Sigmoid colon (tissue), 6 donors: ENCODE measurements at regions not wholly inside any gene's neighbourhood (a gene's known extent, or its start where the extent isn't known, plus 50 kb on each side); places are given as distances from the start of the nearest gene placed in this dataset.

ENCODE experiments used
- DNase-seq: peaks from one replicate; pipeline ENCODE4 v3.0.0-alpha.2; 2019
- H3K27ac ChIP-seq, 4 donors: fragments of 200-600 bp; sonication (generic); one replicate each; pipeline ENCODE4 v1.5.1; 2016 to 2019; ENCODE audit warnings: mild to moderate bottlenecking in 1 of 4
- H3K27me3 ChIP-seq, 3 donors: fragments of 200-600 bp; sonication (generic); one replicate each; pipeline ENCODE4 v1.5.1; 2019; ENCODE audit warnings: mild to moderate bottlenecking in 1 of 3
- H3K36me3 ChIP-seq, 4 donors: fragments of 200-600 bp; sonication (generic); one replicate each; pipeline ENCODE4 v1.5.1; 2016 to 2019
- H3K4me1 ChIP-seq, 4 donors: fragments of 200-600 bp; sonication (generic); one replicate each; pipeline ENCODE4 v1.5.1; 2017 to 2019
- H3K4me3 ChIP-seq, 4 donors: fragments of 200-600 bp; sonication (generic); one replicate each; pipeline ENCODE4 v1.5.1; 2017 to 2019; ENCODE audit warnings: mild to moderate bottlenecking in 2 of 4, moderate library complexity in 1 of 4
- H3K9me3 ChIP-seq, 4 donors: fragments of 200-600 bp in 3 of 4; sonication (generic) in 3 of 4; one replicate each; pipeline versions ENCODE4 v1.5.1 to v1.6.1; 2013 to 2019
- EP300 ChIP-seq, 4 donors: sonication (generic); formaldehyde crosslinking; IDR thresholded peaks; one replicate each; pipeline ENCODE4 v1.6.1; 2017; ENCODE audit warnings: antibody characterized with exemption in 4 of 4
- POLR2A ChIP-seq, 2 donors: fragments of 450-650 bp; IDR thresholded peaks; one replicate each; pipeline ENCODE4 v1.6.1; 2016; ENCODE audit warnings: antibody characterized with exemption in 2 of 2, mild to moderate bottlenecking in 2 of 2, moderate library complexity in 2 of 2
- POLR2AphosphoS5 ChIP-seq, 4 donors: sonication (generic); formaldehyde crosslinking; IDR thresholded peaks; one replicate each; pipeline ENCODE4 v1.6.1; 2017; ENCODE audit warnings: antibody characterized with exemption in 4 of 4
- WGBS, 2 donors: extraction: QIAGEN DNeasy Blood & Tissue Kit; methylation state at CpG; one replicate each; pipeline ENCODE4 v1.1.7; 2013; 5-methylcytosine and 5-hydroxymethylcytosine counted together
- intact Hi-C: fragments of 100-400 bp; cut with DNase I; formaldehyde crosslinking; loops from one replicate; pipeline ENCODE4 v1.15.1; 2023
- TF ChIP-seq, protein P1 (sequence below), 4 experiments: fragments of 450-650 bp in 3 of 4; fragments of 200-600 bp in 1 of 4; IDR thresholded peaks; one replicate each; pipeline ENCODE4 v1.5.1; 2016 to 2019; ENCODE audit warnings: antibody characterized with exemption in 4 of 4, mild to moderate bottlenecking in 3 of 4, moderate library complexity in 2 of 4
- donor health status: healthy with polysubstance abuse.
- donor health status: healthy.

DNA sequence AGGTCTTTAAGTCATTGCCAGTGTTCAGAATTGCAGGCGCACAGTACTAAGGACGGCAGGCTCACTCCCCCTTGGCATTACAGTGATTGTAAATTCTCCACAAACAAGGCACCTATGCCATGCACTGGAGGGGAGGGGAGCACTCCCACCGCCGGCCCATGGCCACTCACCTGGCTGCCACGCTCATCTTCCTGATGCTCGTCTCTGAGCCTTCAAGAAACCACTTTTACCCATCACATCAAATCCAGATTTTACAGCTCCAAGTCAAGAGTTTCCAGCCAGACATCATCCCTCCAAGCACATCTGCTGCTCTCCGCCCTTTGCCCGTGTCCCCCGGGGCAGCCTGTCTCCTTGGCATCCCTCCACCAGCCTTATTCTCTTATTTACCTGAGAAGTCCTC, 350.2 kb upstream of the SHH start:
- no peak for DNase-seq
- intact Hi-C loops: no loop called here
- TF ChIP-seq POLR2A (IDR thresholded peaks at IDR 0.05) (no peak), POLR2AphosphoS5 (IDR thresholded peaks at IDR 0.05) (no peak), EP300 (IDR thresholded peaks at IDR 0.05) (no peak)
- TF ChIP-seq, protein P1, sequence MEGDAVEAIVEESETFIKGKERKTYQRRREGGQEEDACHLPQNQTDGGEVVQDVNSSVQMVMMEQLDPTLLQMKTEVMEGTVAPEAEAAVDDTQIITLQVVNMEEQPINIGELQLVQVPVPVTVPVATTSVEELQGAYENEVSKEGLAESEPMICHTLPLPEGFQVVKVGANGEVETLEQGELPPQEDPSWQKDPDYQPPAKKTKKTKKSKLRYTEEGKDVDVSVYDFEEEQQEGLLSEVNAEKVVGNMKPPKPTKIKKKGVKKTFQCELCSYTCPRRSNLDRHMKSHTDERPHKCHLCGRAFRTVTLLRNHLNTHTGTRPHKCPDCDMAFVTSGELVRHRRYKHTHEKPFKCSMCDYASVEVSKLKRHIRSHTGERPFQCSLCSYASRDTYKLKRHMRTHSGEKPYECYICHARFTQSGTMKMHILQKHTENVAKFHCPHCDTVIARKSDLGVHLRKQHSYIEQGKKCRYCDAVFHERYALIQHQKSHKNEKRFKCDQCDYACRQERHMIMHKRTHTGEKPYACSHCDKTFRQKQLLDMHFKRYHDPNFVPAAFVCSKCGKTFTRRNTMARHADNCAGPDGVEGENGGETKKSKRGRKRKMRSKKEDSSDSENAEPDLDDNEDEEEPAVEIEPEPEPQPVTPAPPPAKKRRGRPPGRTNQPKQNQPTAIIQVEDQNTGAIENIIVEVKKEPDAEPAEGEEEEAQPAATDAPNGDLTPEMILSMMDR (IDR thresholded peaks at IDR 0.05): no peak
- Histone ChIP-seq H3K27ac (no peak overlapping the region), H3K9me3 (no peaks in the 10 kb centered on the region), H3K4me3 (no peak overlapping the region), H3K36me3 (no peaks in the 10 kb centered on the region), H3K27me3 (peaks cover 0 to 5% (median 0%) of the 10 kb centered on the region in 3 donors), H3K4me1 (no peaks in the 10 kb centered on the region)
- 23 to 69% methylated on average over 9 of the region's 9 CpGs for WGBS, 2 donors

DNA sequence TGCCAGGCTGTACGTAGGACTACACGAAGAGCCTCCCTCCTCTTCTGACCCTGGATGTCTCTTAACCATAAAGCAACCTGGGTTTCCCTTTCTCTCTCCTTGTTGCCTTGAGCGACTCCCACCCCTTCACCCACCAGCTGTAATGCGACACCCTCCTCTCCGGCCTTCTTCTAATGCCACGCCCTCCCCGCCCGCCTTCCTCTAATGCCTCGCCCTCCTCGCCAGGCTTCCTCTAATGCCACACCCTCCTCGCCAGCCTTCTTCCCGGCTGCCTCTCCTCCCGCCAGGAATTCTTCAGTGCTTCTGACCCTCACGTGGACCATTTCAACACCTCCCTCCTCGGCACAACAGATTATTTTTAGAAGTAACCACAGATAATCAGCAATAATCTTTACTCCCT, 348.5 kb upstream of the SHH start:
- WGBS, 2 donors: 10 to 31% methylated on average over 15 of the region's 15 CpGs
- TF ChIP-seq EP300 (IDR thresholded peaks at IDR 0.05): no peak
- no peak for TF ChIP-seq POLR2A (IDR thresholded peaks at IDR 0.05)
- TF ChIP-seq POLR2AphosphoS5 (IDR thresholded peaks at IDR 0.05): no peak
- TF ChIP-seq, protein P1 (IDR thresholded peaks at IDR 0.05): no peak

DNA sequence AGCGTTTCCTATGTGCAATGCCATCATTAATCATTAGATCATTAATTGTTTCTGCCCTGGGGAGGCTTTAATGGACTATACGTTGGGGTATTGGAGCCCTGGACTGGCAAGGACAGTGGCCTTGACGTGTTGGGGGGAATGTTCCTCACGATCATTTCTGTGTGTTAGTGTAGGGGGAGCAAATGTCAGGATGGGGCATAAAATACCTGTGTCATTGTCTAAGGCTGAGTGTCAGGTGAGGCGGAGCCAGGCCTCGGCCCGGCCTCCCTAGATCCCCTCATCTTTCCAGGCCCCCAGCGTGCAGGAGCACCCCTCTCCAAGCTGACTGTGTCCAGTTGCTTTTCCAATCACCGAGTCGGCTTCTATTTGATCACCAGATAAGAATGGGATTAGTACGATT, 346.4 kb upstream of the SHH start:
- Histone ChIP-seq H3K4me1 (no peaks in the 10 kb centered on the region), H3K4me3 (no peak overlapping the region), H3K36me3 (no peaks in the 10 kb centered on the region), H3K27me3 (peaks cover 0 to 5% (median 0%) of the 10 kb centered on the region in 3 donors), H3K9me3 (no peaks in the 10 kb centered on the region), H3K27ac (no peak overlapping the region)
- DNase-seq: no peak
- intact Hi-C loops: no loop called here
- 84 to 92% methylated on average over 11 of the region's 11 CpGs for WGBS, 2 donors
- TF ChIP-seq, protein P1 (IDR thresholded peaks at IDR 0.05): no peak
- no peak for TF ChIP-seq EP300 (IDR thresholded peaks at IDR 0.05)
- TF ChIP-seq POLR2A (IDR thresholded peaks at IDR 0.05): no peak
- no peak for TF ChIP-seq POLR2AphosphoS5 (IDR thresholded peaks at IDR 0.05)

More for the DNA sequence above, 348.5 kb upstream of the SHH start:
- no peaks in the 10 kb centered on the region for H3K36me3 ChIP-seq
- H3K4me3 ChIP-seq: no peak overlapping the region
- peaks cover 0 to 5% (median 0%) of the 10 kb centered on the region in 3 donors for H3K27me3 ChIP-seq
- no peak for DNase-seq
- intact Hi-C loops: no loop called here
- no peak overlapping the region for H3K27ac ChIP-seq
- no peaks in the 10 kb centered on the region for H3K4me1 ChIP-seq
- H3K9me3 ChIP-seq: no peaks in the 10 kb centered on the region

DNA sequence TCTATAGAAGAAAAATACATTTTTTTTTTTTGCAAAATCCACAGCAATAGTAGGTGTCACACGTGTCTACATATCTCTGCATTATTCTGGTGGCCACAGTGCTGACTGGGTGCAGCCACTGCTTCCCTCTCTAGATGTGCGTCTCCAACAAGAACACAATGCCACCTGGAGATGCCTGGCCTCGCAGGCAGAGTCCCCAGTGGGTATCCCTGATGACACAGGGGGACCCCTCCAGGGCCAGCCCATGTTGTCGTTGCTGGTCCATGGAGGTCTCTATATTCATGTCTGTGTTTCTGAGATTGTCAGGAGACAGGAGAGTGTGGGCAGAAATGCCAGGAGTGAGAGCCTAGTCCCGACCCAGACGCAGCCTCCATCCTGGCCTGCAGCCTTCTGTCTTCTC, 345.9 kb upstream of the SHH start:
- Histone ChIP-seq H3K27me3 (peaks cover 0 to 5% (median 0%) of the 10 kb centered on the region in 3 donors), H3K36me3 (no peaks in the 10 kb centered on the region), H3K4me3 (no peak overlapping the region), H3K9me3 (no peaks in the 10 kb centered on the region), H3K4me1 (no peaks in the 10 kb centered on the region), H3K27ac (no peak overlapping the region)
- 88 to 89% methylated on average over 6 of the region's 6 CpGs for WGBS, 2 donors
- TF ChIP-seq POLR2A (IDR thresholded peaks at IDR 0.05) (no peak), EP300 (IDR thresholded peaks at IDR 0.05) (no peak), POLR2AphosphoS5 (IDR thresholded peaks at IDR 0.05) (no peak)
- TF ChIP-seq, protein P1 (IDR thresholded peaks at IDR 0.05): no peak
- intact Hi-C loops: no loop called here
- DNase-seq: no peak

DNA sequence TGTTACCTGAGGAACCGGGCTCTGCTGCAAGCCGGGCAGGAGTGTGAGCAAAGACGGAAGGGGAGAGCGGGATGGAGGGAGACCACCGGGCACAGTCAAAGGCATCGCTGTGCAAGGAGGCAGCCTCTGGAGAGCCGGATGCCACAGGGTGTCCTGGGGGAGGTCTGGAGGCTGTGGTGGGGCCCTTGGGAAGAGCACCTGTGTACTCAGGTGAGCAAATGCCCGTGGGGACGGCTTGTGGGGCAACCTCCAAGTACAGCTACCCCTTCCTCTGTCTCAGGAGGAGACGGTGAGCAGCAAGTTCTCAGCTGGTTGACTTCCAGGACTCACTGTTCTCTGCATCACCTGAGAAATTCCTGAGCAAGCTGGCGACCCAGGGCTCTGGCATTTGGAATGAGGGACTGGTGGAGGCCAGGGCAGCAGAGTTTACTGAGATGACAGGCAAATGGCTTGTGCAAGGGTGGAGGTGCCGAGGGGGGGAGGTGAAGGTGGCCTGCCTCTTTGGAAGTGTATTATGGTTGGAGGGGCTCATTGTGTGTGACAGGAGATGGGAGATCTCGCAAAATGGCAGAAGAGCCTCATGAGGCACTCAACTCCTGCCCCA, 345.2 kb upstream of the SHH start:
- Histone ChIP-seq H3K9me3 (no peaks in the 10 kb centered on the region), H3K36me3 (no peaks in the 10 kb centered on the region), H3K4me1 (no peaks in the 10 kb centered on the region), H3K27ac (no peak overlapping the region), H3K27me3 (peaks cover 0 to 5% (median 0%) of the 10 kb centered on the region in 3 donors), H3K4me3 (no peak overlapping the region)
- no peak for DNase-seq
- 87 to 91% methylated on average over 13 of the region's 13 CpGs for WGBS, 2 donors
- no peak for TF ChIP-seq POLR2A (IDR thresholded peaks at IDR 0.05)
- TF ChIP-seq, protein P1 (IDR thresholded peaks at IDR 0.05): no peak
- no peak for TF ChIP-seq EP300 (IDR thresholded peaks at IDR 0.05)
- TF ChIP-seq POLR2AphosphoS5 (IDR thresholded peaks at IDR 0.05): no peak
- intact Hi-C loops: no loop called here
